Activated T-helper 1 cell treated with Interleukin-2 at 50 U/mL for 16 hours (primary cell): ENCODE measurements at regions not wholly inside any gene's neighbourhood (a gene's known extent, or its start where the extent isn't known, plus 50 kb on each side); places are given as distances from the start of the nearest gene placed in this dataset.
"Not testable (repeated sequence)": the region's sequence is repeated elsewhere in the genome, so short reads cannot be mapped to it uniquely, and the experiment has no call there.

Experiments used
- DNase-seq: peaks from one replicate; pipeline ENCODE4 v3.0.0-alpha.2; 2020; ENCODE audit warnings: low read depth

GRCh38 chr2:192940767-192941166 lies 746.0 kb upstream of the TMEFF2 start:
- no peak for DNase-seq

GRCh38 chr2:192932376-192932775 lies 737.6 kb upstream of the TMEFF2 start:
- DNase-seq: no peak

GRCh38 chr2:192921631-192922030 lies 726.9 kb upstream of the TMEFF2 start:
- DNase-seq: not testable (repeated sequence)

- DNase-seq: no peak
Measured at GRCh38 chr2:192901446-192901845, 706.7 kb upstream of the TMEFF2 start.

- DNase-seq: no peak
Measured at GRCh38 chr2:192899466-192899865, 704.7 kb upstream of the TMEFF2 start.

- DNase-seq: not testable (repeated sequence)
Measured at GRCh38 chr2:192893976-192894375, 699.2 kb upstream of the TMEFF2 start.

GRCh38 chr2:192888109-192888508 lies 693.4 kb upstream of the TMEFF2 start:
- no peak for DNase-seq

- no peak for DNase-seq
Measured at GRCh38 chr2:192887337-192887736, 692.6 kb upstream of the TMEFF2 start.

GRCh38 chr2:192886636-192887035 lies 691.9 kb upstream of the TMEFF2 start:
- DNase-seq: no peak

- no peak for DNase-seq
Measured at GRCh38 chr2:192885569-192886160, 690.9 kb upstream of the TMEFF2 start.

- no peak for DNase-seq
Measured at GRCh38 chr2:192877159-192877558, 682.4 kb upstream of the TMEFF2 start.

GRCh38 chr2:192876698-192877097 lies 682.0 kb upstream of the TMEFF2 start:
- no peak for DNase-seq

- DNase-seq: no peak
Measured at GRCh38 chr2:192854706-192855105, 660.0 kb upstream of the TMEFF2 start.

- DNase-seq: no peak
Measured at GRCh38 chr2:192854031-192854430, 659.3 kb upstream of the TMEFF2 start.

GRCh38 chr2:192828947-192829346 lies 634.2 kb upstream of the TMEFF2 start:
- DNase-seq: no peak

- no peak for DNase-seq
Measured at GRCh38 chr2:192828175-192828574, 633.4 kb upstream of the TMEFF2 start.

- no peak for DNase-seq
Measured at GRCh38 chr2:192827735-192828134, 633.0 kb upstream of the TMEFF2 start.

GRCh38 chr2:192814376-192814775 lies 619.6 kb upstream of the TMEFF2 start:
- DNase-seq: no peak

- no peak for DNase-seq
Measured at GRCh38 chr2:192813341-192813740, 618.6 kb upstream of the TMEFF2 start.

GRCh38 chr2:192809173-192809572 lies 614.4 kb upstream of the TMEFF2 start:
- DNase-seq: no peak

- no peak for DNase-seq
Measured at GRCh38 chr2:192783643-192784042, 588.9 kb upstream of the TMEFF2 start.

GRCh38 chr2:192775459-192776262 lies 580.9 kb upstream of the TMEFF2 start:
- no peak for DNase-seq

- DNase-seq: no peak
Measured at GRCh38 chr2:192775011-192775410, 580.3 kb upstream of the TMEFF2 start.

GRCh38 chr2:192773044-192773443 lies 578.3 kb upstream of the TMEFF2 start:
- no peak for DNase-seq
